NCI-H2081 (cell line): ENCODE measurements at regions not wholly inside any gene's neighbourhood (a gene's known extent, or its start where the extent isn't known, plus 50 kb on each side); places are given as distances from the start of the nearest gene placed in this dataset.

Source experiments
- DNase-seq, 2 experiments: peaks; one replicate each; lab custom pipeline; 2025; lab: John Stamatoyannopoulos, UW

DNA sequence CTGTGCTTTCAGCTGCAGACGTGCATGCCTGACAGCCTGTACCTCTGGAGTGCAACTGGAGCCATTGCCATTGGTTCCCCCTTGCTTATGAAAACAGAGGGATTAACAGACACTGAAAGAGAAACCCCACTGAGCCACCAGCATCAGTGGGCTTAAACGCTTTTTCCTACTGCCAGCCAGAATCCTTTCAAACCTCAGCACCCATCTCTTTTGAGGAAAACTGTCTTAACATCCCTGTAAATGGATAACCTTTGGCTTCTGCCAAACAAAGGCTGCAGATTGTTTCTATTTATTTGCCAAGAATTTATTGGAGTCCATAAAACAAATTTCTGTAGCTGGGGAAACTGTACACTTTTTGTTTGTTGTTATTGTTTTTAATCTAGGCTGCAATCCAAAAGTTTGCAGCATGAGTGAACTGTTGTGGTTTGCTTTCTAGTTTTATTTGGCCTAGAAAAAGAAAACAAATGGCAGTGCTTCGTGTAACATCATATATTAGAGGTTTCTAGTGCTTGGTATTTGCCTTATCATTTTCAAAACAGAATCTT, 369.2 kb upstream of the IL12A start:
- peak; percentile 20 to 60 for DNase-seq

GRCh38 chr3:159620281-159620680, 368.4 kb upstream of the IL12A start:
- DNase-seq: no peak

DNA sequence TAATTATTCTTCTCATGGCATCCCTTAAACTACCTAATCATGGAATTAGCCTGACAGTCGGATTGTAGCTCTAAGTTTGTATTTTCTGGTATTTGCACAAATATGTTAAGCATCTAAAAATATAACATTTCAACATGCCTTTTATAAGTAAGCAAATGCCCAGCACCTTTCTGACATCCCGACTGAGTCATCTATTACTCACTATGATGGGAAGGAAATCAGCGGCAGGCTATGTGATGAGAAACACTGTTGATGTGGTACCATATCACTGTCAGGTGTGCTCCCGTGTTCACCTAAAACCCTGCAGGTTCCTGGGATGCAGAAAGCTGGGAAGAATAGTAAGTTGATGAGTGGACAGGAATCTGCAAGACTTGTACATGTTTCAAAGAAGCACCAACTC, 367.8 kb upstream of the IL12A start:
- DNase-seq: no peak

DNA sequence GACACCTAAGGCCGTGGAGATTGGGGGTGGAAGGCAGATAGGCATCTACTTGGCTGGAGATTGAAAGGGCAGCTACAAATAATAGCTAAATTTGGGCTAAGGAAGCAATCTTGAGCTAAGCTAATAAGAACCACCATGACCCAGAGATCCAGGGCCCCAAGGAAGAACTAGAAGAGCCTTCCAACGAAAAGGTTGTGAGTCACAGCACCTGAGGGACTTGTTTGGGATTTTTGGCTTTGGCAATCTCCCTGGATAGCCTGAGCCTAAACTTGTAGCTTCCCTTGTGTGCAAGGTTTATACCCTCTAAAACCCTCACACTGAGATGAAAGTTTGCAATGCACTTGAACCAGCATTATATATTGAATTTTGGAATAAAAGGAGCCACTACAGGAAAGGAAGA, 364.0 kb upstream of the IL12A start:
- DNase-seq: no peak

DNA sequence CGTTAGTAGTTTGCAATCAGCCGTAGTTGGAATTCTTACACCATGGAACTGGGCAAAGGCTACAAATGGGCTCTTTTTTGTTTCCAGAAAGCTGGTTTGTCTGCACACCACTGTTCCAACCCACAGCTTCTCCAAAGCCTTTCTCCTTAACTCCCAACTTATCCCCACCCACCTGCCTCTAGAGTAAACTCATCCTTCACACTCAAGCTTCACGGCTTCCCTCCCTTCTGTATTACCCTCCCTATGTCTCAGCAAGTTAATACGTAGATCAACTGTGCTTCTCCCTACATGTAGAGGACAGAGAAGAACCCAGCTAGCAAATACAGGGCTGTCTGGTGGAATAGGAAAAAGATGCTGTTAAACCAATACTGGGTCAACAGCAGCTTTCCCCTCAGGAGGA, 363.0 kb upstream of the IL12A start:
- no peak for DNase-seq

DNA sequence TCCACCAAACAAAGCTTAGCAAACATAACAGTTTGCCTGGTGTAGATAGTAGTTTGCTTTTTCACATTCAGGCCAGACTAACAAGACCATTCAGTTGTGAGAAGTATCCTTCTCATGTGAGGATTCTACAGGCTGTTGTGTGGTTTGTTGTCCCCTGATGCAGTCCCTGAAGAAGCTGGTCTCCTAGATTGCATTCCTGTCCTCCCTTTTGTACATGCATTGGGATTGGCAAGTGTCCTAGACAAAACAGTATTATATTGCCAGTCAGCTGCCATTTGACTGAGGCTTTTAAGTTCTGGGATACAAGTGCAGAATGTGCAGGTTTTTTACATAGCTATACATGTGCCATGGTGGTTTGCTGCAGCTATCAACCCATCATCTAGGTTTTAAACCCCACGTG, 362.0 kb upstream of the IL12A start:
- no peak for DNase-seq

DNA sequence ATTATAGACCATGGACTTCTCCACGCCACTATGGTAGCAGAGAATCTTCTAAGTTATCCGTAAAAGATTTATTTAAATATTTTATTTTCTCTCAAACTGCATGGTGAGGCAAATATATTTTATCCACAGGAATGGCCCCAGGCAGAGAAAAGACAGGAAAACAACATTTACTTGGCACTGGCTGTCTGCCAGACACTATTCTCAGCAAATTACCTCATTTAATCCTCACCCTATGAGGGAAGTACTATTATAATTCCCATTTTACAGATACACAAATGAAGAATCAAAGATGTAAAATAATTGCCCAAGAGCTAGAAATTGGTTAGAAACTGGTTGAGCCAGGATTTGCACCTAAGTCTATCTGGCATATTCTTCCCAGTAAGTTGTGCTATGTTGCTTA, 361.4 kb upstream of the IL12A start:
- peak; percentile 66 to 84 for DNase-seq

GRCh38 chr3:159627634-159628033, 361.0 kb upstream of the IL12A start:
- no peak for DNase-seq

GRCh38 chr3:159629329-159630084, 359.1 kb upstream of the IL12A start:
- DNase-seq: no peak

DNA sequence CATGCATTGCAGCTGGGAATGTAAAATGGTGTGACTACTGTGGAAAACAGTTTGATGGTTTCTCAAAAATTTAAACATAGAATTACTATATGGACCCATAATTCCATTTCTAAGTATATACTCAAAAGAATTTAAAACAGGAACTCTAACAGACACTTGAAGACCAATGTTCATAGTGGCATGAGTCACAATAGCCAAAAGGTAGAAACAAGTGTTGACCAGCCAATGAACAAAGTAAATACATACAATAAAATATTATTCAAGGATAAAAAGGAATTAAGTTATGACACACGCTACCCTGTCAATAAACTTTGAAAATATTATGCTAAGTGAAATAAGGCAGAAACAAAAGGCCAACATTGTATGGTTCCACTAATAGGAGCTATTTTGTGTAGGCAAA, 357.4 kb upstream of the IL12A start:
- DNase-seq: no peak

DNA sequence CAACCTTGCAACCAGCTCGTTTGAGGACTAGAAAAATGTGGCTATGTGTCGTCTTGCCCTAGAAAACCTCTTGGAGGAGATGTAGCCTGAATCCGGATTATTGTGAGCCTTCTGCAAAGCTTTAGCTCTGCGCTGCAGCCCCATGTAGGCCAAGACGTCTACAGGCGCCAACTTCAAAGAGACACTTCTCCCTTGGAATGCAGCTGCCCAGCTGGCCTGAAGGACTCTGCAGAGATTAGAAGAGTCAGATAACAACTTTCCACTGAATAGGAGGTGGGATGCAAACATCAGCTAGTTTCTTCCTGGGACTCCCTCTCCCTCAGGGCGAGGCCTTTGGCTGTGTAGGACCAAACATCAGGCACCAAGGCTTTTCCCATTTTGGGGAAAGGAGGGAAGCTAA, 356.5 kb upstream of the IL12A start:
- DNase-seq: no peak

GRCh38 chr3:159632851-159633250, 355.8 kb upstream of the IL12A start:
- DNase-seq: no peak

- peak; percentile 54 to 82 for DNase-seq
Observed at GRCh38 chr3:159634483-159634882, 354.2 kb upstream of the IL12A start.

DNA sequence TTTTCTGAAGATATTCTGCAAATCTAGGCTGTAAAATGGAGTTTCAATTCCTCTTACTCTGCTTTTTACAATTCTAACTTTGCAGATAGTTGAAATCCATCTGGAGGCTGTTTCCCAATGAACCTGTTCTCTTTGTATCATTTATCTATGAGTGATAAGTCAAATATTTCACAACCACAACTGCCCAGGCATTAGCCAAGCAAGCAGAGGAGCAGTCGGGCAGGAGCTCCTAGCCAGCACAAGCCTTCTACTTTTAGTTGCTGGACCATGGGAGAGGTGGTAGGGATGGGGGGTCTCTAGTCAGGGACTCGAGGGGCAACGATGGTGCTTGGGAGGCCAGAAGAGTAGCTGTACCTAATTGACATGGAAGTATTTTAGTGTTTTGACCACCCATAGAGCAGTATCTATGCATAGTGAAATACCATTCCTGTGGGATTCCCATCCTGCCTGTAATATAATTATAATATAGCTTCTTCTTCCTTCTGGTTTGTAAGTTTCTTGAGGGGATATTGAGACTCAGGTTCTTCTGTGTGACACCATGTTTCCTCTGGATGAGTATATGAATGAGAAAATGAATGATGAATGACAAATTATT, 353.5 kb upstream of the IL12A start:
- DNase-seq: no peak

DNA sequence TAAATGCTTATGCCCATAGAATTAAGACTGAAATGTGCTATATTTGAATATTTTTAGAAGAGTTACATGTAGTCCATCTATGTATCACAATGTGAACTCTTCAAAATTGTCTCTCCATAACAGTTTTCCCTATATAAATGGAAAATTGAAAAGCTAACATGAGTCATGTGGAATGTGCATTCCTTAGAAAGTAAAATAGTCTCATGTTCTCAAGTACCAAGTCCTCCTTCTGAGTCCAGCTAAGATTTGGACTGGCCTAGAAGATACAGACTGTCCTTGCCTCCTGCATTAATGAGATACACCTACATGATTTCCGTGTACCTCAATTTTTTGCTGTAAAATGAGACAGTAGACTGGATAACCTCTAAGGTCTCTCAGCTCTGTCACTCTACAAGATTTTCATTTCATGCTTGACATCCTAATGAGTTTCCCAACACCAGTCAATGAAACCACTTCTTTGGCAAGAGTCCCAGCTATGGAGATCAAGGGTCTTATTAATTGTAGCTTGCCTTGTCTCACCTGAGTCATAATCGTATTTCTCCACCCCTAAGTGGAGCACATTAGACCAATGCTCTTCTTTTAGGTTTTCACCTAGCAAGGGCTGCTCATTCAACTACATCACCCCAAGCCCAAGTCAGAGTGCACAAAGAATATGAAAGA, 350.6 kb upstream of the IL12A start:
- no peak for DNase-seq

DNA sequence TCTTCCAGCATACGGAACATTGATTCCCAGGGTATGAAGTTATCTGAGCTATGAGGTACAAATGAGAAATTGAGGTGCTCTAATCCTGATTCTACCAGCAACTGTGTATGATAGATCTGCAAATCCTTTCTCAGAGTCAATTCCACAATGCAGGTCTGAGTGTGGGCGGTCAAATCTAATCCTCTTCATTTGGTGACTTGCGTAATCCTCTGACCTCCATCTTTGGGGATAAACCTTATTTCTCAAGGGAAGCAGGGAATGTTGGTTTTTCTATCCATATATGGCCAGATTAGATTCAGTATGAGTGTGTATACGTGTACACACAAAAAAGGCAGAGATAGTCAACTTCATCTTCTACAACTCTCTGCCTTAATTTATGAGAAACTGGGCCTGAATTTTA, 348.4 kb upstream of the IL12A start:
- no peak for DNase-seq

DNA sequence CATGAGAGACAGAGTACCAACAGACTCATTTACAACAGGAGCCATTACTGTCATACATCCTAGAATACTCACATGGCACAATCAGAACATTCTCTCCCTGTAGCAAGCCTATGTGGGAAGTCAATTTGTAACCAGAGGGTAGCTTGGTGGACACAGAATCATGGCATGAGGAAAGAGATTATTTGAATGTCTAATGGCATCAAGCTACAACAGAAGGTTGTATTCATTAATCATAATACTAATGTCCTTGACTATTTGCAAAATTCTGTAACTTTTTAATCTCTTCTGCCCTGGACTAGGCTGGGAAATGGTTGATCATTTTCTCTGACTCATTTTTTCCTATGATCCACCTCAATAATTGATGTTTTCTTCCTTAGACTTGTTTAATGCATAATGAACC, 345.2 kb upstream of the IL12A start:
- DNase-seq: no peak

- no peak for DNase-seq
Observed at GRCh38 chr3:159645874-159646273, 342.8 kb upstream of the IL12A start.

DNA sequence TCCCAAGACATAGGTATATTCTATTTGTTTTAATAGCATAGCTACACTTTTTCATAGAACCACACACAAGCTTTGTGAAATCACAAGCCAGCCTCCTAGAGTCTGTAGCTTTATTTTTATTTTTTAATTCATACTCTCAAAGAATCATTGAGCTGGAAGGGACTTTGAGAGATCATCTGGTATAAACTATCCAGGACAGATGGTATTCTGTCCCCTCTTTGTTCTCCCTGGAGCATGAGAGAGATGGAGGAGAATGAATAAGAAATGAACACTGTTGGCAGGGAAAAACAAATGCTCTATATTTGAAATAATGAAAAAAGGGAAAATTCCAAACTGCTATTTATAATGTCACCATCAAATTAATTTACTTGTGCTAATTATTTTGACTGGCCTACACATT, 338.7 kb upstream of the IL12A start:
- DNase-seq: no peak

- DNase-seq: no peak
Observed at GRCh38 chr3:159650726-159651125, 337.9 kb upstream of the IL12A start.

- DNase-seq: peak in 1 of 2 experiments; percentile 31
Observed at GRCh38 chr3:159652452-159652851, 336.2 kb upstream of the IL12A start.

- DNase-seq: no peak
Observed at GRCh38 chr3:159654183-159655134, 334.2 kb upstream of the IL12A start.
